Gastrocnemius medialis (tissue), 4 donors: ENCODE measurements at regions not wholly inside any gene's neighbourhood (a gene's known extent, or its start where the extent isn't known, plus 50 kb on each side); places are given as distances from the start of the nearest gene placed in this dataset.

Experiments used
- POLR2A ChIP-seq, 2 donors: fragments of 450-650 bp; IDR thresholded peaks; one replicate each; pipeline ENCODE4 v1.6.1; 2017; ENCODE audit warnings: antibody characterized with exemption in 2 of 2, mild to moderate bottlenecking in 2 of 2, moderate library complexity in 2 of 2
- TF ChIP-seq, protein P1 (sequence below), 5 experiments: fragments of 450-650 bp in 3 of 5; fragments of 200-600 bp in 2 of 5; sonication (generic) in 2 of 5; IDR thresholded peaks in 4 of 5; conservative IDR thresholded peaks in 1 of 5; 1 replicate in 4 of 5; 2 replicates in 1 of 5; pipeline ENCODE4 v1.5.1; 2016 to 2019; ENCODE audit warnings: antibody characterized with exemption in 5 of 5, mild to moderate bottlenecking in 3 of 5, moderate library complexity in 3 of 5

DNA sequence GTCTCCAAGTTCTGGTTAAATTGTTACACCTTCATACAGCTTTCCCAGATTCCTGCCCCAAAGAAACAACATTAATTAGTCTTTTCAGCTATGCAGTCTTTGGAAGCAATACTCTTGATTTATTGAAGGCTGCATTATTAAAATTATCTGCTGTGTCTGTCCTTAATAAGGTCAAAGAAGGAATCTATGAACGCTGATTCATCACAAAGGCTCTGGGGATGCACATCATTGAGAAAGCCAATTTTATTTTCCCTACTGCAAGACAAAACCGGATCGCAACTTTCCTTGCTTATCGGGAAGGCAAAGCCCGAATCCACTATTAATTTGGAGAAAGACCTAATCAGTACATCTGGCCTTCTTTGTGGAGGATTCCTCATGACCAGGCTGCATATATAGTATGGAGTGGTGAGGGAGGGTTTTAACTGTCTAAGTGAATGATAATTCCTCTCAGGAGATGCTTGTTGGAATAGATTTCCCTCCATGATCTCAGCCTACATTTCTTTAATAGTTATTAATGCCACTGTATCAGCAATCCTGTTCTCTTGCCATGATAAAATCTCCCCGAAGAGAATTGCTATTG, 224.6 kb downstream of the PIK3C3 start:
- TF ChIP-seq, protein P1, sequence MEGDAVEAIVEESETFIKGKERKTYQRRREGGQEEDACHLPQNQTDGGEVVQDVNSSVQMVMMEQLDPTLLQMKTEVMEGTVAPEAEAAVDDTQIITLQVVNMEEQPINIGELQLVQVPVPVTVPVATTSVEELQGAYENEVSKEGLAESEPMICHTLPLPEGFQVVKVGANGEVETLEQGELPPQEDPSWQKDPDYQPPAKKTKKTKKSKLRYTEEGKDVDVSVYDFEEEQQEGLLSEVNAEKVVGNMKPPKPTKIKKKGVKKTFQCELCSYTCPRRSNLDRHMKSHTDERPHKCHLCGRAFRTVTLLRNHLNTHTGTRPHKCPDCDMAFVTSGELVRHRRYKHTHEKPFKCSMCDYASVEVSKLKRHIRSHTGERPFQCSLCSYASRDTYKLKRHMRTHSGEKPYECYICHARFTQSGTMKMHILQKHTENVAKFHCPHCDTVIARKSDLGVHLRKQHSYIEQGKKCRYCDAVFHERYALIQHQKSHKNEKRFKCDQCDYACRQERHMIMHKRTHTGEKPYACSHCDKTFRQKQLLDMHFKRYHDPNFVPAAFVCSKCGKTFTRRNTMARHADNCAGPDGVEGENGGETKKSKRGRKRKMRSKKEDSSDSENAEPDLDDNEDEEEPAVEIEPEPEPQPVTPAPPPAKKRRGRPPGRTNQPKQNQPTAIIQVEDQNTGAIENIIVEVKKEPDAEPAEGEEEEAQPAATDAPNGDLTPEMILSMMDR (IDR thresholded peaks at IDR 0.05 in 4 of 5, conservative IDR thresholded peaks at IDR 0.05 in 1 of 5), result no peak
- no peak for TF ChIP-seq POLR2A (IDR thresholded peaks at IDR 0.05)
